MM.1S (cell line): ENCODE measurements at regions not wholly inside any gene's neighbourhood (a gene's known extent, or its start where the extent isn't known, plus 50 kb on each side); places are given as distances from the start of the nearest gene placed in this dataset.

Experiments
- DNase-seq: peaks from one replicate; pipeline ENCODE4 v3.0.0-alpha.2; 2015
- H2AFZ ChIP-seq: fragments of 300-600 bp; sonication (generic); 2 replicates; pipeline ENCODE4 v1.6.0; 2016; ENCODE audit warnings: antibody characterized with exemption, low read length
- H3F3A ChIP-seq: fragments of 300-600 bp; sonication (generic); 2 replicates; pipeline ENCODE4 v1.6.1; 2016; ENCODE audit warnings: mild to moderate bottlenecking, antibody characterized with exemption, low read length, moderate library complexity, mixed read lengths; ENCODE audit not compliant: insufficient read depth
- H3K27ac ChIP-seq: fragments of 300-600 bp; sonication (generic); 2 replicates; pipeline ENCODE4 v1.5.1; 2016; ENCODE audit warnings: mild to moderate bottlenecking, low read length
- H3K27me3 ChIP-seq: fragments of 300-600 bp; sonication (generic); replicated peaks from 2 replicates; pipeline ENCODE4 v1.6.0; 2016; ENCODE audit warnings: low read length; ENCODE audit not compliant: insufficient read depth
- H3K36me3 ChIP-seq: fragments of 300-600 bp; sonication (generic); replicated peaks from 2 replicates; pipeline ENCODE4 v1.6.1; 2016; ENCODE audit warnings: mild to moderate bottlenecking, low read length, mixed read lengths; ENCODE audit not compliant: insufficient read depth
- H3K4me1 ChIP-seq: fragments of 300-600 bp; sonication (generic); 2 replicates; pipeline ENCODE4 v1.6.1; 2016; ENCODE audit warnings: low read length, mixed read lengths
- H3K4me2 ChIP-seq: fragments of 300-600 bp; sonication (generic); 2 replicates; pipeline ENCODE4 v1.6.0; 2016; ENCODE audit warnings: low read depth, low read length
- H3K4me3 ChIP-seq: fragments of 300-600 bp; sonication (generic); 2 replicates; pipeline ENCODE4 v1.5.1; 2016; ENCODE audit warnings: low read length, mixed read lengths
- H3K79me2 ChIP-seq: fragments of 300-600 bp; sonication (generic); 2 replicates; pipeline ENCODE4 v1.6.1; 2016; ENCODE audit warnings: mixed run types, low read length, mixed read lengths
- H3K9ac ChIP-seq: fragments of 300-600 bp; sonication (generic); 2 replicates; pipeline ENCODE4 v1.6.1; 2016; ENCODE audit warnings: low read length, mixed read lengths
- H3K9me2 ChIP-seq: fragments of 300-600 bp; sonication (generic); replicated peaks from 2 replicates; pipeline ENCODE4 v1.6.1; 2016; ENCODE audit warnings: mild to moderate bottlenecking, low read length, mixed read lengths; ENCODE audit not compliant: insufficient read depth
- H3K9me3 ChIP-seq: fragments of 300-600 bp; sonication (generic); replicated peaks from 2 replicates; pipeline ENCODE4 v1.6.1; 2016; ENCODE audit warnings: mild to moderate bottlenecking, low read length, mixed read lengths; ENCODE audit not compliant: insufficient read depth
- H4K20me1 ChIP-seq: fragments of 300-600 bp; sonication (generic); 2 replicates; pipeline ENCODE4 v1.6.1; 2016; ENCODE audit warnings: mild to moderate bottlenecking, low read length, moderate library complexity, mixed read lengths; ENCODE audit not compliant: insufficient read depth
- EZH2 ChIP-seq: fragments of 300-600 bp; sonication (generic); optimal IDR thresholded peaks from 2 replicates; pipeline ENCODE3; 2017; ENCODE audit warnings: low read depth, mild to moderate bottlenecking, antibody characterized with exemption, low read length, mixed read lengths
- EZH2phosphoT487 ChIP-seq: fragments of 300-600 bp; sonication (generic); IDR thresholded peaks from 2 replicates; pipeline ENCODE4 v1.6.1; 2018; ENCODE audit warnings: antibody characterized with exemption, low read length
- TF ChIP-seq, protein P1 (sequence below): fragments of 300-600 bp; sonication (generic); IDR thresholded peaks from 2 replicates; pipeline ENCODE4 v1.5.1; 2016; ENCODE audit warnings: antibody characterized with exemption, low read length, mixed read lengths

DNA sequence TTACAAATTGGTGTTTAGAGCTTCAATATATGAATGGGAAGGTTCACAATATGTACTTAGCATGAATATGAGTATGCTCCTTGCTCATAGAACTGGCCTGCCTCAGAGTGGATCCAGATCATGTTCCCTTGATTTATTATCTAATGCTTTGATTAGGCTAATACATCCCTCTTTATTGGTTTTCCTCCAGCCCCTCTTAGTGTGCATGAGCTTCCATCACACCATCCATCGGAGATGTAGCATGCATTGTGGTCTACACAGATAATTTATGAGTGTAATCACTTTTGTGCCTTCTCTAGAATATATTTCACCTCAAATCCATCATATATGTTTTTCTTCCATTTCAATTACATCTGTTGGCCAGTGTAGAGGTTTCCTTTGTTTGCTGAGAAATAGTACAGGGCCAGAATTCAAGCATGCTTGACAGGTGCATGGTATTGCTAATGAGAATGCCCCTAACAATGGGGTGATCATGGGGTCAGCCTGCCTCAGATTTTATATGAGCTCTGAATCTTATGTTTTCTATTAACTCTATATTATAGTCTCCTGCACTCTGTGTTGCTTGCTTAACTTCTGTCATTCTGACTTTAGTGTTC lies 786.4 kb upstream of the ARPP21 start:
- no peaks in the 10 kb centered on the region for H3K36me3 ChIP-seq
- no peak overlapping the region for H3K27ac ChIP-seq
- no peaks in the 10 kb centered on the region for H3K27me3 ChIP-seq
- DNase-seq = no peak
- no peak overlapping the region for H3K4me2 ChIP-seq
- H3K9me2 ChIP-seq = no peaks in the 10 kb centered on the region
- H3K79me2 ChIP-seq = no peaks in the 10 kb centered on the region
- H3K9ac ChIP-seq = no peak overlapping the region
- H3K4me3 ChIP-seq = no peak overlapping the region
- TF ChIP-seq EZH2phosphoT487 (no peak), EZH2 (no peak)
- TF ChIP-seq, protein P1, sequence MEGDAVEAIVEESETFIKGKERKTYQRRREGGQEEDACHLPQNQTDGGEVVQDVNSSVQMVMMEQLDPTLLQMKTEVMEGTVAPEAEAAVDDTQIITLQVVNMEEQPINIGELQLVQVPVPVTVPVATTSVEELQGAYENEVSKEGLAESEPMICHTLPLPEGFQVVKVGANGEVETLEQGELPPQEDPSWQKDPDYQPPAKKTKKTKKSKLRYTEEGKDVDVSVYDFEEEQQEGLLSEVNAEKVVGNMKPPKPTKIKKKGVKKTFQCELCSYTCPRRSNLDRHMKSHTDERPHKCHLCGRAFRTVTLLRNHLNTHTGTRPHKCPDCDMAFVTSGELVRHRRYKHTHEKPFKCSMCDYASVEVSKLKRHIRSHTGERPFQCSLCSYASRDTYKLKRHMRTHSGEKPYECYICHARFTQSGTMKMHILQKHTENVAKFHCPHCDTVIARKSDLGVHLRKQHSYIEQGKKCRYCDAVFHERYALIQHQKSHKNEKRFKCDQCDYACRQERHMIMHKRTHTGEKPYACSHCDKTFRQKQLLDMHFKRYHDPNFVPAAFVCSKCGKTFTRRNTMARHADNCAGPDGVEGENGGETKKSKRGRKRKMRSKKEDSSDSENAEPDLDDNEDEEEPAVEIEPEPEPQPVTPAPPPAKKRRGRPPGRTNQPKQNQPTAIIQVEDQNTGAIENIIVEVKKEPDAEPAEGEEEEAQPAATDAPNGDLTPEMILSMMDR = no peak
- no peaks in the 10 kb centered on the region for H3K4me1 ChIP-seq
- no peaks in the 10 kb centered on the region for H3K9me3 ChIP-seq
- no peaks in the 10 kb centered on the region for H4K20me1 ChIP-seq
- no peak overlapping the region for H2AFZ ChIP-seq
- no peaks in the 10 kb centered on the region for H3F3A ChIP-seq

DNA sequence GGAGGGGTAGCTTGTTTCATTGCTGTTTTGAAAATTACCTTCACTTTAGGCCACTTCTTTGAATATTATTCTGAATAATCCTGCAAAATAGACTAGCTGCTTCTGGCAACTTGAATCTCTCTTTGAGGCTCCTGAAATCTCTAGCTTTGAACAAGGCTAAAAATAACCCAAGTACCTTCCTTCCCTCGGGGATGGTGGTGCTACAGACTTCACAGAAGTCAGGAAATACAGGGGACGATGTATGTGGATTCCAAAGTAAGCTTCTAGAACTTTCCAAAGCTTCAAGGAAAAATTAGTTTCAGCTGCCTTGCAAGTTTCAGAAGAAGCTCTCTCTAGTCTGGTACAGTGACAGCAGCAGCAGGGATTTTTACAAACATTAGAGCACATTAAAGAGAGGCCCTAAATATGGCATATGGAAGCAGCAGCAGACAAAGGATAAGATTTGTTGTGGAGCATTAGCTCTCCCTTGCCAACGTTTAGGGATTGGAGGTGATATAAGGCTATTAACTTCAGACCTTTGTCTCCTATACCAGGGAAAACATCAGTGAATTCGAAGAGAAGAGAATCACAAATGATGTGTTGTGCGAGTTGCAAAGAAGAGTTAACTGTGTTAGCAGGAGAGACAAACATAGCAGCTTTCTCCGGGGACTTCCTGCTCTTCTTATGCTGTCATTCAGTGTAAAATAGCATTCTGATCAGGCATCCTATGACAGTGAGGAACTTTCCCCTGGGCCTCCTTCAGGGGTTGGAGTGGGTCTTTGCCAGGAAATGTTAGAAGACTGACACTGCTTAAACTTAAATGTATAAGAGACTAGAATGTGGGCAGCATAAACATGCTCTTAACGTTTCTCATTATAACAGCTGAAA lies 783.0 kb upstream of the ARPP21 start:
- H3K36me3 ChIP-seq = no peaks in the 10 kb centered on the region
- H3K79me2 ChIP-seq = no peaks in the 10 kb centered on the region
- DNase-seq = no peak
- no peaks in the 10 kb centered on the region for H4K20me1 ChIP-seq
- H3K4me3 ChIP-seq = no peak overlapping the region
- TF ChIP-seq EZH2 (no peak), EZH2phosphoT487 (no peak)
- TF ChIP-seq, protein P1 = no peak
- H3K9me2 ChIP-seq = no peaks in the 10 kb centered on the region
- no peaks in the 10 kb centered on the region for H3K9me3 ChIP-seq
- no peak overlapping the region for H3K27ac ChIP-seq
- no peaks in the 10 kb centered on the region for H3F3A ChIP-seq
- no peak overlapping the region for H2AFZ ChIP-seq
- H3K4me1 ChIP-seq = no peaks in the 10 kb centered on the region
- no peak overlapping the region for H3K4me2 ChIP-seq
- H3K27me3 ChIP-seq = no peaks in the 10 kb centered on the region
- H3K9ac ChIP-seq = no peak overlapping the region

DNA sequence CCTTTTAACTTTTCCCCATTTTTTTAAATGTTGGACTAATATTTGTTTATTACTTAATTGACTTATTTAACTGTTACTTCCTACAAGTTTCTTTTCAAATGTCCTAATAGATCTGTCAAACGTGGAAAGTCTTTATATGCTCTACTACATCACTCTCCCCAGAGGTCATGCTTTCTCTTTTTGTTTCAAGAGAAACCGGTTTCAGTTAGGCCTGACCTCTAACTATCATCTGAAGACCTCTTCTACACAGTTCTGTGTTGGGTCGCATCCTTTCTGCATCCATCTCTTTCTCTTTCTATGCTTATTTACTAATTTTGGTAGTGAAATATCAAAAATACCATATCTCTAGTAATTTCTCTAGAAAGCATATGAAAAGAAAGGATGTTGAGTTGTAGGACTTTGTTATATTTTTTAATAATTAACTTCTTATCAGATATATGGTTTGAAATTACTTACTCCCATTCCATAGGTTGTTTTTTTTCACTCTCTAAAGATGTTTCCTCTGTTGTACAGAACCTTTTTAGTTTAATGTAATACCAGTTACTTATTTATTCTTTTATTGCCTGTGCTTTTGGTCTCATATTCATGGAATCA lies 781.2 kb upstream of the ARPP21 start:
- no peak overlapping the region for H2AFZ ChIP-seq
- no peak overlapping the region for H3K4me2 ChIP-seq
- TF ChIP-seq EZH2 (no peak), EZH2phosphoT487 (no peak)
- TF ChIP-seq, protein P1 = no peak

More for the DNA sequence above, 781.2 kb upstream of the ARPP21 start:
- Histone ChIP-seq H3K4me3 (no peak overlapping the region), H3K9me3 (no peaks in the 10 kb centered on the region), H3K4me1 (no peaks in the 10 kb centered on the region), H3K79me2 (no peaks in the 10 kb centered on the region), H3K9ac (no peak overlapping the region), H4K20me1 (no peaks in the 10 kb centered on the region), H3K27ac (no peak overlapping the region), H3K9me2 (no peaks in the 10 kb centered on the region), H3K27me3 (no peaks in the 10 kb centered on the region), H3F3A (no peaks in the 10 kb centered on the region), H3K36me3 (no peaks in the 10 kb centered on the region)
- peak; percentile 16 for DNase-seq
